Endothelial cell of umbilical vein (primary cell): ENCODE measurements at regions not wholly inside any gene's neighbourhood (a gene's known extent, or its start where the extent isn't known, plus 50 kb on each side); places are given as distances from the start of the nearest gene placed in this dataset.

Source experiments
- BruUV-seq: library from RNA; stranded (reverse); fragments of 400-500 nt; replicated peaks from 2 replicates; lab custom pipeline; 2021; lab: Mats Ljungman, UMichigan
- CTCF ChIA-PET: fragments of 300-600, 350-600 bp; sonication (Branson Sonifier 250); formaldehyde crosslinking; loops from one replicate; lab custom pipeline; 2021; ENCODE audit warnings: antibody characterized with exemption, inconsistent platforms; lab: Charles Lee
- POLR2A ChIA-PET: fragments of 300-600, 350-600 bp; sonication (Branson Sonifier 250); formaldehyde crosslinking; loops from one replicate; lab custom pipeline; 2021; ENCODE audit warnings: antibody characterized with exemption, inconsistent platforms; lab: Charles Lee
- DNase-seq: peaks from one replicate; pipeline ENCODE4 v3.0.0-alpha.2; 2011; ENCODE audit warnings: low read depth, low spot score
- FAIRE-seq: peaks from 2 replicates; lab custom pipeline; 2011; peaks lifted over from hg19 to GRCh38; lab: Jason Lieb, UNC
- H2AFZ ChIP-seq: 2 replicates; pipeline ENCODE4 v1.6.0; 2012; ENCODE audit warnings: low read depth, low read length, control low read depth, inconsistent platforms
- H3K27ac ChIP-seq: 2 replicates; pipeline ENCODE4 v1.5.1; 2011; ENCODE audit warnings: low read depth, mild to moderate bottlenecking, control low read depth, low read length, moderate library complexity; ENCODE audit not compliant: insufficient read depth
- H3K27me3 ChIP-seq, 2 experiments: 2 replicates each; pipeline versions ENCODE4 v1.6.0 to v1.6.1; 2011; ENCODE audit warnings: low read length in 2 of 2, mixed read lengths in 1 of 2; ENCODE audit not compliant: control insufficient read depth in 2 of 2, insufficient read depth in 2 of 2
- H3K36me3 ChIP-seq, 2 experiments: 2 replicates in 1 of 2; 3 replicates in 1 of 2; pipeline ENCODE4 v1.5.1; 2011; ENCODE audit warnings: low read length in 2 of 2, mild to moderate bottlenecking in 1 of 2, moderate library complexity in 1 of 2; ENCODE audit not compliant: control insufficient read depth in 2 of 2, insufficient read depth in 2 of 2; ENCODE audit errors: extremely low read depth in 1 of 2
- H3K4me1 ChIP-seq: 3 replicates; pipeline ENCODE4 v1.5.1; 2011; ENCODE audit warnings: mild to moderate bottlenecking, low read length; ENCODE audit not compliant: control insufficient read depth, insufficient read depth; ENCODE audit errors: extremely low read depth
- H3K4me2 ChIP-seq: 2 replicates; pipeline ENCODE4 v1.6.1; 2011; ENCODE audit warnings: low read length, control low read depth, mixed read lengths; ENCODE audit not compliant: insufficient read depth
- H3K4me3 ChIP-seq, 3 experiments: fragments of 200-600 bp in 1 of 3; sonication (generic), shearing (Covaris generic) in 1 of 3; replicated peaks in 1 of 3; 2 replicates each; pipeline ENCODE4 v1.5.1; 2011 to 2016; ENCODE audit warnings: control low read depth in 3 of 3, low read length in 3 of 3, mild to moderate bottlenecking in 2 of 3, inconsistent platforms in 1 of 3, low read depth in 1 of 3, moderate library complexity in 1 of 3; ENCODE audit not compliant: insufficient read depth in 1 of 3
- H3K79me2 ChIP-seq: 2 replicates; pipeline ENCODE4 v1.6.0; 2012; ENCODE audit warnings: low read length, inconsistent platforms; ENCODE audit not compliant: control insufficient read depth, insufficient read depth
- H3K9ac ChIP-seq: replicated peaks from 2 replicates; pipeline ENCODE3; 2011; ENCODE audit warnings: low read length, control low read depth; ENCODE audit not compliant: insufficient read depth; ENCODE audit errors: extremely low read depth
- H3K9me1 ChIP-seq: replicated peaks from 3 replicates; pipeline ENCODE4 v1.6.0; 2011; ENCODE audit warnings: mild to moderate bottlenecking, low read length; ENCODE audit not compliant: control insufficient read depth, insufficient read depth; ENCODE audit errors: extremely low read depth
- H3K9me3 ChIP-seq: replicated peaks from 2 replicates; pipeline ENCODE4 v1.5.1; 2012; ENCODE audit warnings: low read length, inconsistent platforms; ENCODE audit not compliant: control insufficient read depth, insufficient read depth
- H4K20me1 ChIP-seq: replicated peaks from 2 replicates; pipeline ENCODE3; 2011; ENCODE audit warnings: mild to moderate bottlenecking, low read length; ENCODE audit not compliant: control insufficient read depth, insufficient read depth; ENCODE audit errors: extremely low read depth
- CTCF ChIP-seq, 2 donors: IDR thresholded peaks; 1 replicate in 1 of 2; 2 replicates in 1 of 2; pipeline ENCODE4 v1.5.1; 2011; ENCODE audit warnings: low read length in 2 of 2, mild to moderate bottlenecking in 2 of 2, moderate library complexity in 2 of 2, control low read depth in 1 of 2, inconsistent platforms in 1 of 2, low read depth in 1 of 2; ENCODE audit not compliant: insufficient read depth in 1 of 2; ENCODE audit errors: extremely low read depth in 1 of 2
- EZH2 ChIP-seq: IDR thresholded peaks from 2 replicates; pipeline ENCODE4 v1.6.1; 2012; ENCODE audit warnings: borderline replicate concordance, low read depth, mild to moderate bottlenecking, moderate library complexity, low read length, inconsistent platforms; ENCODE audit not compliant: severe bottlenecking
- FOS ChIP-seq: IDR thresholded peaks from 2 replicates; pipeline ENCODE4 v1.6.1; 2011; ENCODE audit warnings: mild to moderate bottlenecking, low read length, moderate library complexity, borderline replicate concordance; ENCODE audit not compliant: insufficient read depth
- GATA2 ChIP-seq: IDR thresholded peaks from 2 replicates; pipeline ENCODE4 v1.7.0; 2011; ENCODE audit warnings: low read depth, mild to moderate bottlenecking, moderate library complexity, mixed read lengths, low read length; ENCODE audit not compliant: insufficient read length, insufficient read depth
- JUN ChIP-seq: IDR thresholded peaks from 2 replicates; pipeline ENCODE4 v1.6.1; 2011; ENCODE audit warnings: borderline replicate concordance, low read depth; ENCODE audit not compliant: insufficient read length, insufficient read depth
- MYC ChIP-seq: IDR thresholded peaks from one replicate; pipeline ENCODE4 v1.6.1; 2011; ENCODE audit warnings: mild to moderate bottlenecking, low read depth, low read length
- POLR2A ChIP-seq: IDR thresholded peaks from 2 replicates; pipeline ENCODE4 v1.6.1; 2012; ENCODE audit warnings: low read depth, mild to moderate bottlenecking, control low read depth, low read length
- POLR2AphosphoS5 ChIP-seq: IDR thresholded peaks from 2 replicates; pipeline ENCODE4 v1.6.1; 2012; ENCODE audit warnings: low read depth, mild to moderate bottlenecking, control low read depth, low read length, moderate library complexity; ENCODE audit not compliant: insufficient read depth
- dilution Hi-C: fragments of 300-500 bp; cut with MboI; formaldehyde crosslinking; loops from one replicate; pipeline ENCODE4 v1.15.0; 2019; ENCODE audit warnings: low sequenced_read_pairs; ENCODE audit not compliant: extremely low pct_ligation_motif_present
- intact Hi-C: fragments of 100-400 bp; cut with micrococcal nuclease; formaldehyde crosslinking; loops from one replicate; pipeline ENCODE4 v1.10.0; 2022
- TF ChIP-seq, protein P1 (sequence below): IDR thresholded peaks from 2 replicates; pipeline ENCODE4 v1.6.1; 2011; ENCODE audit not compliant: insufficient read depth, insufficient read length

DNA sequence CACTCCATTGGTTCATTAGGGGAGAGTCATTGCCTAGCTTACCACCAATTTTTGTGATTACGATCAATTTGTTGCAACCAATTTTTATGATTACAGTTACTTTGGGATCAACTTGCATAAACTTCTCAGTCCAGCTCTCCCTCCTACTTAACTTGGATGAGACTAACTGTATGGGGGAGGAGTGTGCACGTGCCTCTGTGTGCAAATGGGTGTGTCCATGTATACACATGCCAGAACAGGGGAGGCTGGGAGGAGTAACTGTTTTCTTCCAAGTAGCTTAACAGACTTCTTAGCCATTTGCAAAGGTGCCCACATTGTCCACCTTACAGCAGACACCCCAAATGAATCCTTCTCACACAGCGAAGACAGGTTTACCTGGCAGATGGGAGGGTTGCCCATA, 117.7 kb upstream of the VCX3B start:
- dilution Hi-C loops (no loop called here), intact Hi-C loops (no loop called here)
- no peak overlapping the region for H3K4me3 ChIP-seq
- FAIRE-seq: no peak
- BruUV-seq: no TSS peak
- DNase-seq: no peak
- H3K9me3 ChIP-seq: no peaks in the 10 kb centered on the region
- H3K36me3 ChIP-seq: no peaks in the 10 kb centered on the region
- no peak overlapping the region for H3K9ac ChIP-seq
- CTCF ChIA-PET: no interaction called here
- H3K9me1 ChIP-seq: no peaks in the 10 kb centered on the region
- no peak overlapping the region for H3K4me2 ChIP-seq
- no peak overlapping the region for H2AFZ ChIP-seq
- POLR2A ChIA-PET: no interaction called here
- H3K27ac ChIP-seq: no peak overlapping the region
- no peaks in the 10 kb centered on the region for H3K79me2 ChIP-seq
- no peaks in the 10 kb centered on the region for H4K20me1 ChIP-seq
- no peaks in the 10 kb centered on the region for H3K27me3 ChIP-seq
- no peaks in the 10 kb centered on the region for H3K4me1 ChIP-seq
- TF ChIP-seq FOS (no peak), MYC (no peak), POLR2AphosphoS5 (no peak), EZH2 (no peak), JUN (no peak), CTCF (IDR thresholded peaks at IDR 0.05; ENCODE audit: extremely low read depth in 1 of 2, insufficient read depth in 1 of 2, low read depth in 1 of 2, low read length in 2 of 2) (no peak), GATA2 (no peak), POLR2A (no peak)
- TF ChIP-seq, protein P1, sequence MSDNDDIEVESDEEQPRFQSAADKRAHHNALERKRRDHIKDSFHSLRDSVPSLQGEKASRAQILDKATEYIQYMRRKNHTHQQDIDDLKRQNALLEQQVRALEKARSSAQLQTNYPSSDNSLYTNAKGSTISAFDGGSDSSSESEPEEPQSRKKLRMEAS: no peak
